Fibroblast of lung (primary cell): ENCODE measurements at regions not wholly inside any gene's neighbourhood (a gene's known extent, or its start where the extent isn't known, plus 50 kb on each side); places are given as distances from the start of the nearest gene placed in this dataset.

Experiments used
- DNase-seq, 2 donors: peaks; one replicate each; pipeline versions ENCODE4 v3.0.0 to v3.0.0-alpha.2; 2010; ENCODE audit warnings: low read depth in 2 of 2
- H2AFZ ChIP-seq: 2 replicates; pipeline ENCODE4 v1.5.1; 2012; ENCODE audit warnings: low read length, control low read depth, inconsistent platforms
- H3K27ac ChIP-seq: 2 replicates; pipeline ENCODE4 v1.5.1; 2011; ENCODE audit warnings: low read length, control low read depth; ENCODE audit not compliant: insufficient read depth
- H3K27me3 ChIP-seq: 2 replicates; pipeline ENCODE4 v1.5.1; 2011; ENCODE audit warnings: mild to moderate bottlenecking, low read length; ENCODE audit not compliant: control insufficient read depth, insufficient read depth
- H3K36me3 ChIP-seq: 2 replicates; pipeline ENCODE4 v1.5.1; 2011; ENCODE audit warnings: low read length; ENCODE audit not compliant: control insufficient read depth, insufficient read depth
- H3K4me1 ChIP-seq: 2 replicates; pipeline ENCODE4 v1.5.1; 2011; ENCODE audit warnings: low read length; ENCODE audit not compliant: control insufficient read depth, insufficient read depth; ENCODE audit errors: extremely low read depth
- H3K4me2 ChIP-seq: 2 replicates; pipeline ENCODE4 v1.5.1; 2011; ENCODE audit warnings: low read length, control low read depth; ENCODE audit not compliant: insufficient read depth; ENCODE audit errors: extremely low read depth
- H3K4me3 ChIP-seq, 4 experiments: fragments of 200-600 bp in 1 of 4; sonication (generic) in 1 of 4; replicated peaks in 1 of 4; 2 replicates each; pipeline ENCODE4 v1.5.1; 2011 to 2016; ENCODE audit warnings: low read length in 4 of 4, low read depth in 3 of 4, mild to moderate bottlenecking in 3 of 4, control low read depth in 2 of 4, inconsistent platforms in 1 of 4, mixed read lengths in 1 of 4; ENCODE audit not compliant: insufficient read depth in 1 of 4; ENCODE audit errors: control extremely low read depth in 1 of 4
- H3K79me2 ChIP-seq: 2 replicates; pipeline ENCODE4 v1.5.1; 2012; ENCODE audit warnings: mild to moderate bottlenecking, low read length, inconsistent platforms; ENCODE audit not compliant: control insufficient read depth, insufficient read depth
- H3K9ac ChIP-seq: 2 replicates; pipeline ENCODE4 v1.5.1; 2011; ENCODE audit warnings: mild to moderate bottlenecking, low read length, control low read depth; ENCODE audit not compliant: insufficient read depth
- H3K9me3 ChIP-seq: 2 replicates; pipeline ENCODE4 v1.5.1; 2012; ENCODE audit warnings: low read depth, low read length; ENCODE audit not compliant: control insufficient read depth, insufficient read depth
- H4K20me1 ChIP-seq: 2 replicates; pipeline ENCODE4 v1.5.1; 2011; ENCODE audit warnings: low read length; ENCODE audit not compliant: control insufficient read depth, insufficient read depth; ENCODE audit errors: extremely low read depth
- CTCF ChIP-seq, 2 donors: IDR thresholded peaks in 1 of 2; conservative IDR thresholded peaks in 1 of 2; 1 replicate in 1 of 2; 2 replicates in 1 of 2; pipeline ENCODE4 v1.5.1; 2011 to 2012; ENCODE audit warnings: low read length in 2 of 2, control low read depth in 1 of 2, inconsistent platforms in 1 of 2, low read depth in 1 of 2, mild to moderate bottlenecking in 1 of 2
- EZH2 ChIP-seq: IDR thresholded peaks from 2 replicates; pipeline ENCODE4 v1.5.1; 2012; ENCODE audit warnings: low read length, control low read depth, mild to moderate bottlenecking; ENCODE audit errors: missing control alignments

- Histone ChIP-seq H3K4me2 (no peak overlapping the region), H3K36me3 (no peaks in the 10 kb centered on the region), H3K79me2 (no peaks in the 10 kb centered on the region), H2AFZ (no peak overlapping the region), H3K9me3 (no peaks in the 10 kb centered on the region), H3K4me1 (no peaks in the 10 kb centered on the region), H3K27me3 (no peaks in the 10 kb centered on the region), H3K9ac (no peak overlapping the region), H4K20me1 (no peaks in the 10 kb centered on the region), H3K4me3 (no peak overlapping the region), H3K27ac (no peak overlapping the region)
- TF ChIP-seq CTCF (conservative IDR thresholded peaks at IDR 0.05 in 1 of 2, IDR thresholded peaks at IDR 0.05 in 1 of 2; ENCODE audit: low read depth in 1 of 2, low read length in 2 of 2) (peak; percentile 35 to 57), EZH2 (no peak)
- peak; percentile 50 to 58 for DNase-seq
These were observed 370.0 kb downstream of the SLC4A3 start for GRCh38 chr2:219997341-219997851.

GRCh38 chr2:219998107-219998506, 370.7 kb downstream of the SLC4A3 start:
- TF ChIP-seq CTCF (conservative IDR thresholded peaks at IDR 0.05 in 1 of 2, IDR thresholded peaks at IDR 0.05 in 1 of 2; ENCODE audit: low read depth in 1 of 2, low read length in 2 of 2) (no peak), EZH2 (no peak)

GRCh38 chr2:219998714-219999227, 371.3 kb downstream of the SLC4A3 start:
- Histone ChIP-seq H3K4me2 (no peak overlapping the region), H3K36me3 (no peaks in the 10 kb centered on the region), H4K20me1 (no peaks in the 10 kb centered on the region), H3K9ac (no peak overlapping the region), H2AFZ (no peak overlapping the region), H3K27me3 (no peaks in the 10 kb centered on the region), H3K9me3 (no peaks in the 10 kb centered on the region), H3K4me3 (no peak overlapping the region), H3K4me1 (no peaks in the 10 kb centered on the region), H3K27ac (no peak overlapping the region), H3K79me2 (no peaks in the 10 kb centered on the region)
- no peak for DNase-seq
- TF ChIP-seq EZH2, result no peak
- TF ChIP-seq CTCF (conservative IDR thresholded peaks at IDR 0.05 in 1 of 2, IDR thresholded peaks at IDR 0.05 in 1 of 2; ENCODE audit: low read depth in 1 of 2, low read length in 2 of 2), result no peak

More at GRCh38 chr2:219998107-219998506, 370.7 kb downstream of the SLC4A3 start:
- Histone ChIP-seq H4K20me1 (no peaks in the 10 kb centered on the region), H3K4me3 (no peak overlapping the region), H3K36me3 (no peaks in the 10 kb centered on the region), H3K9me3 (no peaks in the 10 kb centered on the region), H3K27ac (no peak overlapping the region), H3K27me3 (no peaks in the 10 kb centered on the region), H3K9ac (no peak overlapping the region), H3K4me2 (no peak overlapping the region), H3K4me1 (no peaks in the 10 kb centered on the region), H2AFZ (no peak overlapping the region), H3K79me2 (no peaks in the 10 kb centered on the region)
- DNase-seq, result no peak
